GM23338 (cell line): ENCODE measurements at regions not wholly inside any gene's neighbourhood (a gene's known extent, or its start where the extent isn't known, plus 50 kb on each side); places are given as distances from the start of the nearest gene placed in this dataset.

Source experiments
- ATAC-seq: fragments of 200-7000 bp; cut with Tn5 transposase; 3 replicates; pipeline ENCODE4 v1.9.1; 2020
- DNase-seq: peaks from one replicate; pipeline ENCODE4 v3.0.0-alpha.2; 2015; ENCODE audit warnings: low spot score
- H2AFZ ChIP-seq: fragments of 200-600 bp; sonication (generic); 2 replicates; pipeline ENCODE4 v1.8.0; 2016; ENCODE audit warnings: antibody characterized with exemption, mild to moderate bottlenecking, moderate library complexity
- H3F3A ChIP-seq: fragments of 200-600 bp; sonication (generic); replicated peaks from 2 replicates; pipeline ENCODE4 v1.8.0; 2017; ENCODE audit warnings: antibody characterized with exemption, mixed run types, low read depth
- H3K27ac ChIP-seq: fragments of 200-600 bp; sonication (generic); 2 replicates; pipeline ENCODE4 v1.6.1; 2016; ENCODE audit warnings: low read depth
- H3K27me3 ChIP-seq: fragments of 200-600 bp; sonication (generic); 2 replicates; pipeline ENCODE4 v1.8.0; 2016; ENCODE audit warnings: mild to moderate bottlenecking, mixed run types, moderate library complexity; ENCODE audit not compliant: insufficient read depth
- H3K36me3 ChIP-seq: fragments of 200-600 bp; sonication (generic); 2 replicates; pipeline ENCODE4 v1.8.0; 2016; ENCODE audit warnings: mild to moderate bottlenecking; ENCODE audit not compliant: insufficient read depth
- H3K4me1 ChIP-seq: fragments of 200-600 bp; sonication (generic); 2 replicates; pipeline ENCODE4 v1.8.0; 2016; ENCODE audit warnings: mild to moderate bottlenecking, moderate library complexity; ENCODE audit not compliant: insufficient read depth
- H3K4me2 ChIP-seq: fragments of 200-600 bp; sonication (generic); 2 replicates; pipeline ENCODE4 v1.7.1; 2017; ENCODE audit warnings: mixed run types
- H3K4me3 ChIP-seq: fragments of 200-600 bp; sonication (generic); 2 replicates; pipeline ENCODE4 v1.6.1; 2016; ENCODE audit warnings: mixed run types
- H3K79me2 ChIP-seq: fragments of 200-600 bp; sonication (generic); replicated peaks from 2 replicates; pipeline ENCODE4 v1.8.0; 2017; ENCODE audit warnings: mild to moderate bottlenecking; ENCODE audit not compliant: insufficient read depth
- H3K9me2 ChIP-seq: fragments of 200-600 bp; sonication (generic); 2 replicates; pipeline ENCODE4 v1.8.0; 2017; ENCODE audit not compliant: insufficient read depth
- H4K20me1 ChIP-seq: fragments of 200-600 bp; sonication (generic); replicated peaks from 2 replicates; pipeline ENCODE4 v1.8.0; 2017; ENCODE audit warnings: mild to moderate bottlenecking; ENCODE audit not compliant: insufficient read depth
- H3K27ac Mint-ChIP-seq: 2 replicates; pipeline ENCODE4 v1.8.0; 2020; ENCODE audit warnings: inconsistent platforms, mild to moderate bottlenecking, moderate library complexity, mixed read lengths
- H3K27me3 Mint-ChIP-seq: 3 replicates; pipeline ENCODE4 v1.8.0; 2022; ENCODE audit warnings: low read depth, mild to moderate bottlenecking, moderate library complexity, mixed read lengths, inconsistent platforms; ENCODE audit not compliant: insufficient read depth, poor library complexity
- H3K36me3 Mint-ChIP-seq: 3 replicates; pipeline ENCODE4 v1.8.0; 2021; ENCODE audit warnings: low read depth, mild to moderate bottlenecking, inconsistent platforms, moderate library complexity, mixed read lengths
- H3K4me1 Mint-ChIP-seq: 3 replicates; pipeline ENCODE4 v1.8.0; 2020; ENCODE audit warnings: mild to moderate bottlenecking, inconsistent platforms, mixed read lengths
- H3K4me3 Mint-ChIP-seq: 3 replicates; pipeline ENCODE4 v1.8.0; 2021; ENCODE audit warnings: moderate library complexity, mild to moderate bottlenecking, inconsistent platforms, mixed read lengths
- H3K9me3 Mint-ChIP-seq: 3 replicates; pipeline ENCODE4 v1.8.0; 2020; ENCODE audit warnings: moderate library complexity, mild to moderate bottlenecking, inconsistent platforms, mixed read lengths
- CREB1 ChIP-seq: fragments of 250-450 bp; sonication (Bioruptor Pico); IDR thresholded peaks from 2 replicates; pipeline ENCODE4 v1.5.0; 2020; ENCODE audit warnings: low read depth, mild to moderate bottlenecking, moderate library complexity
- CTCF ChIP-seq, 2 experiments: fragments of 200-600 bp in 1 of 2; sonication (generic) in 1 of 2; conservative IDR thresholded peaks; 2 replicates each; pipeline versions ENCODE4 v1.5.1 to v1.6.1; 2016 to 2017; ENCODE audit warnings: antibody characterized with exemption in 2 of 2, low read depth in 2 of 2, mild to moderate bottlenecking in 2 of 2, moderate library complexity in 1 of 2
- ETS1 ChIP-seq: IDR thresholded peaks from 2 replicates; pipeline ENCODE4 v1.6.1; 2016; ENCODE audit warnings: antibody characterized with exemption
- EZH2 ChIP-seq: fragments of 200-600 bp; sonication (generic); IDR thresholded peaks from one replicate; pipeline ENCODE4 v1.8.0; 2017; ENCODE audit warnings: antibody characterized with exemption, mild to moderate bottlenecking, low read depth; ENCODE audit not compliant: unreplicated experiment
- EZH2phosphoT487 ChIP-seq: fragments of 200-600 bp; sonication (generic); IDR thresholded peaks from one replicate; pipeline ENCODE4 v1.8.1; 2018; ENCODE audit warnings: antibody characterized with exemption; ENCODE audit not compliant: unreplicated experiment
- JUNB ChIP-seq: IDR thresholded peaks from one replicate; pipeline ENCODE4 v1.6.1; 2016; ENCODE audit warnings: antibody characterized with exemption; ENCODE audit not compliant: unreplicated experiment
- NANOG ChIP-seq: IDR thresholded peaks from 2 replicates; pipeline ENCODE4 v1.6.1; 2016; ENCODE audit warnings: antibody characterized with exemption, borderline replicate concordance
- POLR2AphosphoS5 ChIP-seq: IDR thresholded peaks from 2 replicates; pipeline ENCODE4 v1.6.1; 2016; ENCODE audit warnings: antibody characterized with exemption, low read depth
- REST ChIP-seq: IDR thresholded peaks from one replicate; pipeline ENCODE4 v1.6.1; 2018; ENCODE audit warnings: antibody characterized with exemption; ENCODE audit not compliant: unreplicated experiment
- STAT1 ChIP-seq: IDR thresholded peaks from one replicate; pipeline ENCODE4 v1.6.1; 2016; ENCODE audit warnings: antibody characterized with exemption; ENCODE audit not compliant: unreplicated experiment
- ZNF331 ChIP-seq: fragments of 250-450 bp; sonication (Bioruptor Pico); IDR thresholded peaks from 2 replicates; pipeline ENCODE4 v1.5.0; 2020; ENCODE audit warnings: low read depth, mild to moderate bottlenecking, moderate library complexity

GRCh38 chr2:120884472-120885290, 149.0 kb downstream of the GLI2 start (continued):
- TF ChIP-seq NANOG: no peak
- TF ChIP-seq JUNB: no peak
- TF ChIP-seq CREB1 (CRISPR knock-in tag): no peak
- no peak for TF ChIP-seq REST
- TF ChIP-seq ETS1: no peak

- Histone ChIP-seq H2AFZ (no peak overlapping the region), H3K79me2 (peaks cover 85% of the 10 kb centered on the region), H3K4me1 (peaks cover 7% of the 10 kb centered on the region), H3K9me2 (no peaks in the 10 kb centered on the region), H3K36me3 (no peaks in the 10 kb centered on the region), H3K27me3 (no peaks in the 10 kb centered on the region), H4K20me1 (peaks cover 63% of the 10 kb centered on the region), H3K27ac (no peak overlapping the region), H3K4me2 (no peak overlapping the region), H3F3A (no peaks in the 10 kb centered on the region), H3K4me3 (no peak overlapping the region)
- DNase-seq (no peak), ATAC-seq (peak; percentile 55)
- Mint-ChIP-seq H3K4me3 (no peak overlapping the region), H3K36me3 (peaks cover 2% of the 10 kb centered on the region; the same call in 1 of the 3 replicates), H3K9me3 (no peaks in the 10 kb centered on the region; the same call in 2 of the 3 replicates), H3K27me3 (peaks cover 12% of the 10 kb centered on the region), H3K27ac (peak overlapping the region; percentile 71; the same call in 1 of the 2 replicates), H3K4me1 (peaks cover 55% of the 10 kb centered on the region)
- TF ChIP-seq JUNB (no peak), CTCF (conservative IDR thresholded peaks at IDR 0.05; ENCODE audit: low read depth in 2 of 2) (no peak), NANOG (no peak), ETS1 (no peak), ZNF331 (CRISPR knock-in tag) (no peak), EZH2 (no peak), REST (no peak), CREB1 (CRISPR knock-in tag) (no peak), POLR2AphosphoS5 (no peak), EZH2phosphoT487 (no peak), STAT1 (no peak)
Observed at GRCh38 chr2:120885321-120885720, 149.7 kb downstream of the GLI2 start.
